IMR-90 (cell line): ENCODE measurements at regions not wholly inside any gene's neighbourhood (a gene's known extent, or its start where the extent isn't known, plus 50 kb on each side); places are given as distances from the start of the nearest gene placed in this dataset.

ENCODE experiments used
- ATAC-seq: fragments of 200-7000 bp; cut with Tn5 transposase; 2 replicates; pipeline ENCODE4 v1.9.1; 2020; ENCODE audit warnings: low read depth, mild to moderate bottlenecking, moderate library complexity
- BruUV-seq: library from RNA; stranded (reverse); fragments of 400-500 nt; replicated peaks from 2 replicates; lab custom pipeline; 2021; lab: Mats Ljungman, UMichigan
- CTCF ChIA-PET: fragments of 300-600 bp; formaldehyde crosslinking; extraction: SDS; loops from one replicate; lab custom pipeline; 2021; ENCODE audit warnings: antibody characterized with exemption; lab: Yijun Ruan, JAX
- POLR2A ChIA-PET: fragments of 300-600 bp; sonication (Branson Sonifier 250); formaldehyde crosslinking; loops from one replicate; lab custom pipeline; 2022; ENCODE audit warnings: antibody characterized with exemption; ENCODE audit not compliant: unreplicated experiment; lab: Charles Lee
- DNase-seq: peaks from one replicate; pipeline ENCODE4 v3.0.0; 2013
- H2AFZ ChIP-seq: replicated peaks from 2 replicates; pipeline ENCODE3; 2013; ENCODE audit warnings: low read length, mild to moderate bottlenecking; ENCODE audit not compliant: poor library complexity
- H2AK5ac ChIP-seq: 2 replicates; pipeline ENCODE4 v1.6.1; 2013; ENCODE audit warnings: low read depth, low read length, inconsistent platforms
- H2AK9ac ChIP-seq: replicated peaks from 2 replicates; pipeline ENCODE3; 2013; ENCODE audit warnings: mild to moderate bottlenecking, low read depth, low read length, moderate library complexity; ENCODE audit not compliant: poor library complexity
- H2BK120ac ChIP-seq: 2 replicates; pipeline ENCODE4 v1.6.1; 2013; ENCODE audit warnings: low read depth, low read length, inconsistent platforms
- H2BK15ac ChIP-seq: 3 replicates; pipeline ENCODE4 v1.6.1; 2013; ENCODE audit warnings: low read depth, low read length, inconsistent platforms
- H2BK20ac ChIP-seq: 2 replicates; pipeline ENCODE4 v1.6.1; 2013; ENCODE audit warnings: low read depth, mild to moderate bottlenecking, inconsistent platforms, low read length, moderate library complexity
- H2BK5ac ChIP-seq: 2 replicates; pipeline ENCODE4 v1.6.1; 2013; ENCODE audit warnings: mild to moderate bottlenecking, low read depth, low read length, inconsistent platforms; ENCODE audit not compliant: poor library complexity, severe bottlenecking
- H3K14ac ChIP-seq: replicated peaks from 2 replicates; pipeline ENCODE4 v1.6.1; 2013; ENCODE audit warnings: low read depth, low read length, inconsistent platforms
- H3K18ac ChIP-seq: 2 replicates; pipeline ENCODE4 v1.6.1; 2013; ENCODE audit warnings: low read depth, low read length, control low read depth
- H3K23ac ChIP-seq: 2 replicates; pipeline ENCODE4 v1.6.1; 2013; ENCODE audit warnings: low read depth, low read length, inconsistent platforms
- H3K27ac ChIP-seq: 2 replicates; pipeline ENCODE4 v1.5.1; 2013; ENCODE audit warnings: mild to moderate bottlenecking, control low read depth, low read length; ENCODE audit not compliant: insufficient read depth
- H3K27me3 ChIP-seq: 2 replicates; pipeline ENCODE4 v1.6.1; 2013; ENCODE audit warnings: low read length; ENCODE audit not compliant: control insufficient read depth, insufficient read depth
- H3K36me3 ChIP-seq: 2 replicates; pipeline ENCODE4 v1.6.1; 2013; ENCODE audit warnings: low read length, mixed read lengths; ENCODE audit not compliant: control insufficient read depth, insufficient read depth
- H3K4ac ChIP-seq: 2 replicates; pipeline ENCODE4 v1.6.1; 2013; ENCODE audit warnings: low read depth, low read length, inconsistent platforms
- H3K4me1 ChIP-seq: 2 replicates; pipeline ENCODE4 v1.6.1; 2013; ENCODE audit warnings: low read length, mixed read lengths; ENCODE audit not compliant: control insufficient read depth, insufficient read depth
- H3K4me2 ChIP-seq: 2 replicates; pipeline ENCODE4 v1.6.1; 2013; ENCODE audit warnings: low read depth, mild to moderate bottlenecking, control low read depth, low read length, moderate library complexity
- H3K4me3 ChIP-seq: 2 replicates; pipeline ENCODE4 v1.5.1; 2013; ENCODE audit warnings: low read depth, mild to moderate bottlenecking, control low read depth, low read length, moderate library complexity; ENCODE audit not compliant: insufficient read depth
- H3K56ac ChIP-seq: 2 replicates; pipeline ENCODE4 v1.6.1; 2013; ENCODE audit warnings: low read length, inconsistent platforms; ENCODE audit not compliant: insufficient read depth; ENCODE audit errors: extremely low read depth
- H3K79me1 ChIP-seq, 2 experiments: 2 replicates each; pipeline ENCODE4 v1.6.1; 2013; ENCODE audit warnings: low read length in 2 of 2, inconsistent platforms in 1 of 2, low read depth in 1 of 2
- H3K9ac ChIP-seq: 2 replicates; pipeline ENCODE4 v1.6.1; 2013; ENCODE audit warnings: low read depth, low read length, control low read depth
- H3K9me1 ChIP-seq: 2 replicates; pipeline ENCODE4 v1.6.1; 2013; ENCODE audit warnings: low read length, inconsistent platforms; ENCODE audit not compliant: insufficient read depth
- H3K9me3 ChIP-seq: 2 replicates; pipeline ENCODE4 v1.6.1; 2013; ENCODE audit warnings: low read length; ENCODE audit not compliant: control insufficient read depth, insufficient read depth
- H4K20me1 ChIP-seq: 2 replicates; pipeline ENCODE4 v1.6.1; 2013; ENCODE audit warnings: low read length, inconsistent platforms; ENCODE audit not compliant: insufficient read depth
- H4K5ac ChIP-seq: 2 replicates; pipeline ENCODE4 v1.6.1; 2013; ENCODE audit warnings: mild to moderate bottlenecking, low read depth, low read length, control low read depth
- H4K8ac ChIP-seq, 2 experiments: 2 replicates each; pipeline ENCODE4 v1.6.1; 2013; ENCODE audit warnings: low read depth in 2 of 2, low read length in 2 of 2, control low read depth in 1 of 2, inconsistent platforms in 1 of 2
- H4K91ac ChIP-seq: 2 replicates; pipeline ENCODE4 v1.6.1; 2013; ENCODE audit warnings: low read depth, low read length, inconsistent platforms; ENCODE audit not compliant: insufficient read depth
- BHLHE40 ChIP-seq: fragments of 150-350 bp; IDR thresholded peaks from 2 replicates; pipeline ENCODE4 v1.6.1; 2016; ENCODE audit warnings: mild to moderate bottlenecking, low read depth, low read length
- CEBPB ChIP-seq: IDR thresholded peaks from 2 replicates; pipeline ENCODE4 v1.6.1; 2012; ENCODE audit warnings: low read depth, low read length, improper control_type of control experiment
- CHD1 ChIP-seq: IDR thresholded peaks from 2 replicates; pipeline ENCODE4 v1.6.1; 2012; ENCODE audit warnings: low read depth, low read length, improper control_type of control experiment
- CTCF ChIP-seq: conservative IDR thresholded peaks from 2 replicates; pipeline ENCODE4 v1.5.1; 2012; ENCODE audit warnings: mild to moderate bottlenecking, low read depth, low read length, improper control_type of control experiment
- ELK1 ChIP-seq: fragments of 150-350 bp; IDR thresholded peaks from 2 replicates; pipeline ENCODE4 v1.6.1; 2016; ENCODE audit warnings: low read depth, mild to moderate bottlenecking, low read length, moderate library complexity, borderline replicate concordance
- FOS ChIP-seq: fragments of 150-350 bp; IDR thresholded peaks from 2 replicates; pipeline ENCODE4 v1.6.1; 2016; ENCODE audit warnings: low read depth, low read length
- MAFK ChIP-seq: IDR thresholded peaks from 2 replicates; pipeline ENCODE4 v1.6.1; 2012; ENCODE audit warnings: low read depth, low read length, improper control_type of control experiment
- MAZ ChIP-seq: IDR thresholded peaks from 2 replicates; pipeline ENCODE4 v1.6.1; 2012; ENCODE audit warnings: low read depth, mild to moderate bottlenecking, low read length, improper control_type of control experiment, moderate library complexity, borderline replicate concordance
- MXI1 ChIP-seq: IDR thresholded peaks from 2 replicates; pipeline ENCODE4 v1.6.1; 2012; ENCODE audit warnings: low read depth, mild to moderate bottlenecking, low read length, moderate library complexity, borderline replicate concordance
- NFE2L2 ChIP-seq: fragments of 150-350 bp; IDR thresholded peaks from 2 replicates; pipeline ENCODE4 v1.6.1; 2016; ENCODE audit warnings: low read depth, mild to moderate bottlenecking, low read length
- POLR2A ChIP-seq: IDR thresholded peaks from 2 replicates; pipeline ENCODE4 v1.6.1; 2012; ENCODE audit warnings: mild to moderate bottlenecking, low read depth, low read length
- RAD21 ChIP-seq: IDR thresholded peaks from 2 replicates; pipeline ENCODE4 v1.6.1; 2012; ENCODE audit warnings: low read length, improper control_type of control experiment
- RCOR1 ChIP-seq: IDR thresholded peaks from 2 replicates; pipeline ENCODE4 v1.6.1; 2012; ENCODE audit warnings: mild to moderate bottlenecking, low read length, improper control_type of control experiment; ENCODE audit not compliant: insufficient replicate concordance
- RFX5 ChIP-seq: IDR thresholded peaks from 2 replicates; pipeline ENCODE4 v1.8.0; 2012; ENCODE audit warnings: low read depth, mild to moderate bottlenecking, low read length, moderate library complexity
- SMC3 ChIP-seq: fragments of 150-350 bp; IDR thresholded peaks from 2 replicates; pipeline ENCODE4 v1.6.1; 2016; ENCODE audit warnings: low read depth, mild to moderate bottlenecking, antibody characterized with exemption, low read length, moderate library complexity
- WGBS, 2 experiments: methylation state at CpG; one replicate each; pipeline versions ENCODE4 v1.1.5 to v1.1.7; 2013; ENCODE audit warnings: missing lambda C conversion rate in 2 of 2; ENCODE audit not compliant: insufficient read length in 1 of 2; ENCODE audit errors: extremely low coverage in 2 of 2; 5-methylcytosine and 5-hydroxymethylcytosine counted together
- dilution Hi-C: fragments of 300-500 bp; cut with HindIII; formaldehyde crosslinking; loops from one replicate; pipeline ENCODE4 v1.14.3; 2018; ENCODE audit warnings: low sequenced_read_pairs; ENCODE audit not compliant: unreplicated experiment
- in situ Hi-C: fragments of 300-500 bp; cut with MboI; formaldehyde crosslinking; loops from 3 replicates; pipeline ENCODE4 v1.14.3; 2019; ENCODE audit warnings: low sequenced_read_pairs, inconsistent platforms, mixed read lengths
- intact Hi-C: fragments of 100-400 bp; cut with micrococcal nuclease; formaldehyde crosslinking; loops from 2 replicates; pipeline ENCODE4 v1.10.0; 2022
- TF ChIP-seq, protein P1 (sequence below): fragments of 150-350 bp; IDR thresholded peaks from 2 replicates; pipeline ENCODE4 v1.6.1; 2017; ENCODE audit warnings: mild to moderate bottlenecking, antibody characterized with exemption, low read length, low read depth

GRCh38 chr5:67752357-67752708 is 463.2 kb upstream of the PIK3R1 start:
- DNase-seq (no peak), ATAC-seq (no peak)
- Histone ChIP-seq H3K4me1 (no peaks in the 10 kb centered on the region), H3K9ac (no peak overlapping the region), H3K14ac (no peak overlapping the region), H2AFZ (no peak overlapping the region), H4K20me1 (no peaks in the 10 kb centered on the region), H4K5ac (no peak overlapping the region), H2BK15ac (no peak overlapping the region), H4K91ac (no peak overlapping the region), H3K4me2 (no peak overlapping the region), H3K36me3 (no peaks in the 10 kb centered on the region), H3K56ac (no peak overlapping the region), H3K79me1 (no peaks in the 10 kb centered on the region), H3K23ac (no peak overlapping the region), H3K27ac (no peak overlapping the region), H2BK5ac (no peak overlapping the region), H3K27me3 (no peaks in the 10 kb centered on the region), H3K9me3 (peaks cover 2% of the 10 kb centered on the region), H2AK5ac (no peak overlapping the region), H3K18ac (no peak overlapping the region), H2BK20ac (no peak overlapping the region), H4K8ac (no peak overlapping the region), H2AK9ac (no peak overlapping the region), H3K4me3 (no peak overlapping the region), H2BK120ac (no peak overlapping the region), H3K9me1 (no peaks in the 10 kb centered on the region), H3K4ac (no peak overlapping the region)
- ChIA-PET CTCF (no interaction called here), POLR2A (no interaction called here)
- dilution Hi-C loops (no loop called here), in situ Hi-C loops (no loop called here), intact Hi-C loops (no loop called here)
- BruUV-seq: no TSS peak
- TF ChIP-seq CTCF (no peak), CEBPB (no peak), MAFK (no peak), MAZ (no peak), CHD1 (no peak), NFE2L2 (no peak), POLR2A (no peak), MXI1 (no peak), SMC3 (no peak), RCOR1 (no peak), ELK1 (no peak), RFX5 (no peak), BHLHE40 (no peak), RAD21 (no peak), FOS (no peak)
- TF ChIP-seq, protein P1, sequence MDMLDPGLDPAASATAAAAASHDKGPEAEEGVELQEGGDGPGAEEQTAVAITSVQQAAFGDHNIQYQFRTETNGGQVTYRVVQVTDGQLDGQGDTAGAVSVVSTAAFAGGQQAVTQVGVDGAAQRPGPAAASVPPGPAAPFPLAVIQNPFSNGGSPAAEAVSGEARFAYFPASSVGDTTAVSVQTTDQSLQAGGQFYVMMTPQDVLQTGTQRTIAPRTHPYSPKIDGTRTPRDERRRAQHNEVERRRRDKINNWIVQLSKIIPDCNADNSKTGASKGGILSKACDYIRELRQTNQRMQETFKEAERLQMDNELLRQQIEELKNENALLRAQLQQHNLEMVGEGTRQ: no peak
- no CpG with 5 or more reads among the region's 2 CpGs for WGBS, 2 experiments
